HEK293 (cell line): ENCODE measurements at regions not wholly inside any gene's neighbourhood (a gene's known extent, or its start where the extent isn't known, plus 50 kb on each side); places are given as distances from the start of the nearest gene placed in this dataset.

ENCODE experiments used
- CTCF ChIA-PET: fragments of 350-600 bp; formaldehyde crosslinking; extraction: SDS; loops from one replicate; lab custom pipeline; 2021; ENCODE audit warnings: antibody characterized with exemption; lab: Yijun Ruan, JAX
- POLR2A ChIA-PET: fragments of 300-600 bp; formaldehyde crosslinking; extraction: SDS; loops from one replicate; lab custom pipeline; 2020; ENCODE audit warnings: antibody characterized with exemption, inconsistent platforms; lab: Yijun Ruan, JAX
- H3K27ac ChIP-seq: fragments of 200-500 bp; sonication (Bioruptor generic); 2 replicates; pipeline ENCODE4 v1.5.1; 2014; ENCODE audit warnings: low read depth, low read length, control low read depth, inconsistent platforms; ENCODE audit errors: extremely low read depth
- H3K36me3 ChIP-seq, 2 experiments: fragments of 200-500 bp in 1 of 2; sonication (Bioruptor generic) in 1 of 2; 1 replicate in 1 of 2; 2 replicates in 1 of 2; pipeline ENCODE4 v1.5.1; 2014 to 2017; ENCODE audit warnings: inconsistent platforms in 2 of 2, low read length in 2 of 2; ENCODE audit not compliant: control insufficient read depth in 2 of 2, insufficient read depth in 1 of 2
- H3K4me1 ChIP-seq: fragments of 200-500 bp; sonication (Bioruptor generic); 2 replicates; pipeline ENCODE4 v1.5.1; 2014; ENCODE audit warnings: mild to moderate bottlenecking, low read length, inconsistent platforms; ENCODE audit not compliant: control insufficient read depth, insufficient read depth
- H3K4me3 ChIP-seq: 2 replicates; pipeline ENCODE4 v1.5.1; 2011; ENCODE audit warnings: low read depth, mild to moderate bottlenecking, control low read depth, low read length, moderate library complexity
- H3K9me3 ChIP-seq: fragments of 200-500 bp; sonication (Bioruptor generic); 2 replicates; pipeline ENCODE4 v1.5.1; 2014; ENCODE audit warnings: low read depth, low read length, inconsistent platforms; ENCODE audit not compliant: control insufficient read depth, insufficient read depth
- KLF17 ChIP-seq: fragments of 450-650 bp; formaldehyde crosslinking; IDR thresholded peaks from 2 replicates; pipeline ENCODE4 v1.5.1; 2016; ENCODE audit warnings: missing biosample characterization, missing genetic modification characterization
- KLF8 ChIP-seq: fragments of 450-650 bp; formaldehyde crosslinking; IDR thresholded peaks from 2 replicates; pipeline ENCODE4 v1.5.1; 2016; ENCODE audit warnings: missing biosample characterization, missing genetic modification characterization
- MEIS1 ChIP-seq: sonication (generic); formaldehyde crosslinking; IDR thresholded peaks from 2 replicates; pipeline ENCODE4 v1.8.1; 2022; ENCODE audit warnings: missing genetic modification reagents, mild to moderate bottlenecking, borderline replicate concordance
- PBX3 ChIP-seq: sonication (generic); formaldehyde crosslinking; IDR thresholded peaks from 2 replicates; pipeline ENCODE4 v1.8.1; 2022; ENCODE audit warnings: mild to moderate bottlenecking, moderate library complexity, missing genetic modification reagents
- REPIN1 ChIP-seq: fragments of 450-650 bp; formaldehyde crosslinking; IDR thresholded peaks from 2 replicates; pipeline ENCODE4 v1.5.1; 2017; ENCODE audit warnings: missing biosample characterization, missing genetic modification characterization, low read depth
- SCRT1 ChIP-seq: fragments of 450-650 bp; formaldehyde crosslinking; IDR thresholded peaks from 2 replicates; pipeline ENCODE4 v1.5.1; 2016; ENCODE audit warnings: missing biosample characterization, missing genetic modification characterization, borderline replicate concordance
- SP2 ChIP-seq: fragments of 450-650 bp; formaldehyde crosslinking; IDR thresholded peaks from 2 replicates; pipeline ENCODE4 v1.5.1; 2016; ENCODE audit warnings: missing biosample characterization, missing genetic modification characterization
- ZNF148 ChIP-seq: fragments of 450-650 bp; formaldehyde crosslinking; IDR thresholded peaks from 2 replicates; pipeline ENCODE4 v1.5.0; 2017; ENCODE audit warnings: missing biosample characterization, missing genetic modification characterization, borderline replicate concordance
- ZNF248 ChIP-seq: fragments of 450-650 bp; formaldehyde crosslinking; IDR thresholded peaks from 2 replicates; pipeline ENCODE4 v1.5.1; 2017; ENCODE audit warnings: missing biosample characterization, missing genetic modification characterization
- ZNF324 ChIP-seq: fragments of 450-650 bp; formaldehyde crosslinking; IDR thresholded peaks from 2 replicates; pipeline ENCODE4 v1.5.1; 2016; ENCODE audit warnings: missing biosample characterization, missing genetic modification characterization
- ZNF335 ChIP-seq: fragments of 450-650 bp; formaldehyde crosslinking; conservative IDR thresholded peaks from 2 replicates; pipeline ENCODE4 v1.5.1; 2016; ENCODE audit warnings: missing biosample characterization, missing genetic modification characterization
- ZNF510 ChIP-seq: fragments of 450-650 bp; formaldehyde crosslinking; IDR thresholded peaks from 2 replicates; pipeline ENCODE4 v1.5.1; 2018; ENCODE audit warnings: mild to moderate bottlenecking, missing genetic modification characterization, missing biosample characterization; ENCODE audit not compliant: insufficient replicate concordance
- ZNF560 ChIP-seq: fragments of 450-650 bp; formaldehyde crosslinking; IDR thresholded peaks from 2 replicates; pipeline ENCODE4 v1.5.1; 2017; ENCODE audit warnings: missing biosample characterization, missing genetic modification characterization, borderline replicate concordance
- ZNF670 ChIP-seq: fragments of 450-650 bp; formaldehyde crosslinking; IDR thresholded peaks from 2 replicates; pipeline ENCODE4 v1.5.1; 2016; ENCODE audit warnings: missing biosample characterization, missing genetic modification characterization, low read depth
- ZNF76 ChIP-seq: fragments of 450-650 bp; formaldehyde crosslinking; IDR thresholded peaks from 2 replicates; pipeline ENCODE4; 2016; ENCODE audit warnings: low read depth, missing biosample characterization, missing genetic modification characterization, borderline replicate concordance

- ChIA-PET POLR2A (no interaction called here), CTCF (no interaction called here)
- Histone ChIP-seq H3K9me3 (no peaks in the 10 kb centered on the region; the same call in 1 of the 2 replicates), H3K27ac (no peak overlapping the region), H3K36me3 (no peaks in the 10 kb centered on the region), H3K4me3 (no peak overlapping the region), H3K4me1 (no peaks in the 10 kb centered on the region)
- TF ChIP-seq ZNF510 (tag by site-specific recombination) (no peak), KLF17 (no peak), MEIS1 (no peak), ZNF324 (no peak), ZNF248 (tag by site-specific recombination) (no peak), SP2 (tag by site-specific recombination) (no peak), KLF8 (tag by site-specific recombination) (no peak), ZNF670 (tag by site-specific recombination) (no peak), SCRT1 (tag by site-specific recombination) (no peak)
These were observed 62.3 kb upstream of the PAGE3 start for GRCh38 chrX:55326985-55327384.

- H3K4me1 ChIP-seq, result no peaks in the 10 kb centered on the region
- no peaks in the 10 kb centered on the region for H3K36me3 ChIP-seq
- no peak overlapping the region for H3K27ac ChIP-seq
- no peak overlapping the region for H3K4me3 ChIP-seq
- ChIA-PET CTCF (no interaction called here), POLR2A (no interaction called here)
- TF ChIP-seq ZNF76 (no peak), ZNF335 (tag by site-specific recombination) (no peak), PBX3 (CRISPR knock-in tag) (no peak), REPIN1 (tag by site-specific recombination) (no peak), ZNF148 (tag by site-specific recombination) (no peak)
- no peaks in the 10 kb centered on the region for H3K9me3 ChIP-seq
These were observed 70.6 kb upstream of the PAGE3 start for GRCh38 chrX:55335296-55335695.

- ChIA-PET CTCF (no interaction called here), POLR2A (no interaction called here)
- TF ChIP-seq ZNF335 (tag by site-specific recombination), result no peak
- no peak for TF ChIP-seq ZNF560 (tag by site-specific recombination)
- TF ChIP-seq ZNF148 (tag by site-specific recombination), result no peak
- no peak overlapping the region for H3K4me3 ChIP-seq
- H3K36me3 ChIP-seq, result no peaks in the 10 kb centered on the region
- H3K4me1 ChIP-seq, result no peaks in the 10 kb centered on the region
- H3K9me3 ChIP-seq, result no peaks in the 10 kb centered on the region
- H3K27ac ChIP-seq, result no peak overlapping the region
These were observed 71.5 kb upstream of the PAGE3 start for GRCh38 chrX:55336176-55336575.
